ENCODE measurements at regions not wholly inside any gene's neighbourhood (a gene's known extent, or its start where the extent isn't known, plus 50 kb on each side); places are given as distances from the start of the nearest gene placed in this dataset.
A peak's percentile ranks its signal among the peaks of the same experiment; 100 is the strongest.
"Not testable (repeated sequence)": the region's sequence is repeated elsewhere in the genome, so short reads cannot be mapped to it uniquely, and the experiment has no call there.

DNA sequence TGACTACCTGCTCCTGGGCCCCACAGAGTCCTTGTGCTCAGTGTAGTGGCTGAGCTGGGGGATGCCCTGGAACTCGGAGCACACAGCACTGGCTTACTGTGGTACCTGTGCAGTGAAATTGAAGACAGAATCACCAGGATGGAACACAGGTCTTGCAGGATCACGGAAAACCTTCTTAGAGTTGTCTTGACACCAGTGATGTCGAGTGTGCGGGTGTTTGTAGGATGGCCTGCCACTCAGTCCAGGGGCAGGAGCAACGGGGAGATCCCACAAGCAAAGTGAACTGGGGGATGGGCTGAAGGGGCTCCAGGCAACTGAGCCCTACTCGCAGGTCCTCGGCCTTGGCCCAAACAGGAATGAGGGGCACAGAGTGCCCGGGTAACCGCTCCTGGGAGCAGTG lies 122.2 kb upstream of the SERF1A start:
- H3K4me3 Mint-ChIP-seq, ATAC-seq, H3K36me3 Mint-ChIP-seq, POLR2A ChIA-PET, H3K27me3 Mint-ChIP-seq, H3K9me3 Mint-ChIP-seq, H3K4me1 Mint-ChIP-seq, H3K27ac Mint-ChIP-seq: not testable (repeated sequence)
- DNase-seq: peak in 2 of 10 donors; percentile 1 to 22

Data from naive thymus-derived CD8-positive, alpha-beta T cell (primary cell).